GM10248 (cell line): ENCODE measurements at regions not wholly inside any gene's neighbourhood (a gene's known extent, or its start where the extent isn't known, plus 50 kb on each side); places are given as distances from the start of the nearest gene placed in this dataset.

ENCODE experiments used
- CTCF ChIA-PET: fragments of 300-600 bp; sonication (Branson Sonifier 250); formaldehyde crosslinking; extraction: SDS; loops from one replicate; lab custom pipeline; 2021; ENCODE audit warnings: antibody characterized with exemption; lab: Yijun Ruan, JAX
- POLR2A ChIA-PET: fragments of 350-650 bp; sonication (Branson Sonifier 250); formaldehyde crosslinking; extraction: SDS; loops from one replicate; lab custom pipeline; 2020; ENCODE audit warnings: antibody characterized with exemption; lab: Yijun Ruan, JAX
- DNase-seq: peaks from one replicate; pipeline ENCODE4 v3.0.0; 2012; ENCODE audit errors: extremely low spot score
- TF ChIP-seq, protein P1 (sequence below): IDR thresholded peaks from 2 replicates; pipeline ENCODE4 v1.5.1; 2012; ENCODE audit warnings: mild to moderate bottlenecking, low read depth; ENCODE audit errors: extremely low read depth, missing control alignments, control extremely low read depth

- TF ChIP-seq, protein P1, sequence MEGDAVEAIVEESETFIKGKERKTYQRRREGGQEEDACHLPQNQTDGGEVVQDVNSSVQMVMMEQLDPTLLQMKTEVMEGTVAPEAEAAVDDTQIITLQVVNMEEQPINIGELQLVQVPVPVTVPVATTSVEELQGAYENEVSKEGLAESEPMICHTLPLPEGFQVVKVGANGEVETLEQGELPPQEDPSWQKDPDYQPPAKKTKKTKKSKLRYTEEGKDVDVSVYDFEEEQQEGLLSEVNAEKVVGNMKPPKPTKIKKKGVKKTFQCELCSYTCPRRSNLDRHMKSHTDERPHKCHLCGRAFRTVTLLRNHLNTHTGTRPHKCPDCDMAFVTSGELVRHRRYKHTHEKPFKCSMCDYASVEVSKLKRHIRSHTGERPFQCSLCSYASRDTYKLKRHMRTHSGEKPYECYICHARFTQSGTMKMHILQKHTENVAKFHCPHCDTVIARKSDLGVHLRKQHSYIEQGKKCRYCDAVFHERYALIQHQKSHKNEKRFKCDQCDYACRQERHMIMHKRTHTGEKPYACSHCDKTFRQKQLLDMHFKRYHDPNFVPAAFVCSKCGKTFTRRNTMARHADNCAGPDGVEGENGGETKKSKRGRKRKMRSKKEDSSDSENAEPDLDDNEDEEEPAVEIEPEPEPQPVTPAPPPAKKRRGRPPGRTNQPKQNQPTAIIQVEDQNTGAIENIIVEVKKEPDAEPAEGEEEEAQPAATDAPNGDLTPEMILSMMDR: no peak
- ChIA-PET POLR2A (no interaction called here), CTCF (interaction anchor here (1.0 to 2.9 kb wide), 5 partner anchors 10 to 250 kb away, joined by 4 to 13 read pairs (median 6); no protein-coding TSS in a partner anchor)
- DNase-seq: peak; percentile 74
These were observed 54.2 kb upstream of the CTDP1 start for GRCh38 chr18:79625195-79625923.

GRCh38 chr18:79625924-79626561 lies 53.6 kb upstream of the CTDP1 start:
- TF ChIP-seq, protein P1: no peak
- DNase-seq: no peak
- POLR2A ChIA-PET: no interaction called here
- CTCF ChIA-PET: interaction anchor here (2.9 kb wide), 1 partner anchor 246 kb away, joined by 13 read pairs; no protein-coding TSS in a partner anchor

DNA sequence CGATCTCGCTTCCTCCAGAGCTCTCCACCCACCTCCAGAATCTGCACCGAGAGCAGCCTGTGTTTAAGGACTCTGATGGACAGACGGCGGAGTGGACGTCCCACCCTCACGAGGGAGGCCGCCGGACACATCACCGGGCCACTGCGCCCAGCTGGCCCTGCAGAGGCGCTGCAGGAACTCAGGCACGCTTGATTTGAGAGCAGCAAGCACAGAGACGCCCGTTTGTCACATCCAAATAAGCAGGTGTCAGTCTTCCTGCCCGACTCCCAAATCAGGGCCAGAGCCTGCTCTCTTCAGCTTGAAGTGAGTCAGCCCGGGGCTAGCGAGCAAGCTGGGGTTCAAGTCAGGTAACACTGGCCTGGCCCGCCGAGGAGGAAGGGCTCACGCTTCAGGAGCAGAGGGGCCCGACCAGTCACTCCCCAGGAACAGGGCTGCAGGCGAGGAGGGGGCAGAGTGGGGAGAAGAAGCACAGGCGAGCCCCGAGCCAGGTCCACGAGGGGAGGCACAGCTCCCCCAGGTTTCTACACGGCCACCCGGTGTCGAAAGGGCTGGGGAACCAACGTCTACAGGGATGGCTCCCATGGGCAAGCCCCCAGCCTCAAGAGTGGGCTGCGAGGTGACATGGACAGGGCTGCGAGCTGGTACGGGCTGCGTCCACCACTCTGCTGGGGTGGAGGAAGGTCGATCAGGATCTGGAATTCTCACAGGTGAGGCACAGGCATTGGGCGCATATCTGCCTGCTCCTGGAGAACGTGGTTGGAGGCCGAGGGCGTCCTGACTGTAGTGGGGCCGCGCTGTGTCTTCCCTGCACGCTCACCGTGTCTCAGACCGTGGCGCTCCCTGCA lies 52.5 kb upstream of the CTDP1 start:
- CTCF ChIA-PET: interaction anchor here (1.5 kb wide), 1 partner anchor 242 kb away, joined by 3 read pairs; no protein-coding TSS in a partner anchor
- DNase-seq: peak; percentile 62
- TF ChIP-seq, protein P1: no peak
- POLR2A ChIA-PET: no interaction called here

DNA sequence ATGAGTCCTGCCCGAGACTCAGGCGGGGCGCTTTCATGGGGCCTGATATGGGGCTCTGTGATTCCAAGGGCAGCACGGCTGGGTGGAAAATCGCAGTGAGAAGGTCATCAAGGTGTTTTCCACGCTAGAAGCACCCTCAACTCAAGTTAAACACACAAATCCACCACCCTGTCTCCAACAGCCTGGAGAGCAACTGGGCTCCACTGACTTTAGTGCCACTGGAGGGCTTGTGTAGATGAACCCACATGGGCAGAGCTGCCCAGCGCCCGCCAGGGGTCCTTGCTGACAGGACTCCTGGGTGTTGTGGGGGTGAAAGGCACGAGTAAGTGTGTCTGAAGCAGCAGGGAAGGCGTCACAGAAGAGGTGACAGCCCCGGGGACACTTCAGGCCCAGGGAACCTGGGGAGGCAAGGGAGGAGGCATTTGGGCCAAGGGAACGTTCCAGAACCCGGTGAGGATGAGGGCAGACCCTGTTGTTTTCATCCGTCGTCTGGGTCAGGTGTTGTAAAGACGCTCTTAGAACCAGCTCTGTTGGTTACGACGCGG lies 51.8 kb upstream of the CTDP1 start:
- DNase-seq: no peak
- TF ChIP-seq, protein P1: no peak
- CTCF ChIA-PET: interaction anchor here (0.9 to 1.5 kb wide), 3 partner anchors 15 to 243 kb away, joined by 3 to 4 read pairs (median 3); no protein-coding TSS in a partner anchor
- POLR2A ChIA-PET: no interaction called here

DNA sequence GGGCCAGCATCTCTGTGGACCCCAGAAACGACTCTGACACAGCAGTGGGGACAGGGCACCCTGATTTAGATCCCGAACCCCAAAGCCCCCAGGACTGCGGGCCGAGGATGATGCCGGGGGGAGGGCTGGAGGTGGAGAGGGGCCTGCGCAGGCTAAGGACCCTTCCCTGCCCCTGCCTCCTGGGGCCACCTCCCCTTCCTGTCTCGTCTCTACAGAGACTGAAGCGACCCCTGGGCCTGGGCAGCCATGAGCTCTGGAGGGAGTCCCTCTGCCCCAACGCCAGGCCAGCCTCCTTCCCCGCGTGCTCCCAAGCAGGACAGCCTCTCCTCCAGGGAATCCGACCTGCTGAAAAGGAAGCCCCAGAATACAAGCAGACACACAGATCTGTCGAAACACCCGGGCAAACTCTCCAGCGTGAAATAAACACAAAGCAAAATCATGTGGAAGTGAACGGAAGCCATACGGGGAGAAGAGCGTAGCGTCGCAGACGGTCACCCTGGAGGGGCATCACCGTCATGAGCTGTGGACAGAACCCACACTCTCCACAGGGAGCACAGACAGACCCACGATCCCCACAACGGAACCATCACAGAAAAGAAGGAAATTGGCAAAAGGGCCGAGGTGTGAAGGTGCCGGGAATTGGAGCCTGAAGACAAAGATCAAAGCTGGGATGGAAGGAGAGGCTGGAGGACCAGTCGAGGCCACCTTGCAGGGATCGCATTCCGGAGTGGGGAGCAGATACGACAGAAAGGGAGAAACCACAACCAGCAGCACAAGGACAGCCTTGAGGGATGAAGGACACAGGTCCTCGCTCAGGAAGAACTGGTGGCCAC lies 51.0 kb upstream of the CTDP1 start:
- CTCF ChIA-PET: interaction anchor here (0.9 to 1.5 kb wide), 3 partner anchors 14 to 244 kb away, joined by 3 to 4 read pairs (median 3); no protein-coding TSS in a partner anchor
- TF ChIP-seq, protein P1: no peak
- DNase-seq: no peak
- POLR2A ChIA-PET: no interaction called here
